OCI-LY3 (cell line): ENCODE measurements at regions not wholly inside any gene's neighbourhood (a gene's known extent, or its start where the extent isn't known, plus 50 kb on each side); places are given as distances from the start of the nearest gene placed in this dataset.
"Not testable (repeated sequence)": the region's sequence is repeated elsewhere in the genome, so short reads cannot be mapped to it uniquely, and the experiment has no call there.

Source experiments
- H2AFZ ChIP-seq: fragments of 200-600, 300-600 bp; shearing (Covaris generic); 2 replicates; pipeline ENCODE4 v1.6.0; 2014; ENCODE audit warnings: antibody characterized with exemption, low read depth, low read length
- H3K27ac ChIP-seq: fragments of 200-600, 300-600 bp; sonication (generic); 2 replicates; pipeline ENCODE4 v1.5.1; 2014; ENCODE audit warnings: mild to moderate bottlenecking, low read length, moderate library complexity, mixed read lengths
- H3K27me3 ChIP-seq: fragments of 200-600, 300-600 bp; sonication (generic); 2 replicates; pipeline ENCODE4 v1.6.1; 2014; ENCODE audit warnings: low read depth, low read length, mixed read lengths
- H3K36me3 ChIP-seq: fragments of 200-600, 300-600 bp; sonication (generic); replicated peaks from 2 replicates; pipeline ENCODE3; 2014; ENCODE audit warnings: low read depth, low read length, mixed read lengths
- H3K4me1 ChIP-seq: fragments of 300-600, 200-600 bp; sonication (generic); 2 replicates; pipeline ENCODE4 v1.6.1; 2014; ENCODE audit warnings: low read length, mixed read lengths
- H3K4me2 ChIP-seq: fragments of 200-600, 300-600 bp; sonication (generic); 2 replicates; pipeline ENCODE4 v1.6.1; 2014; ENCODE audit warnings: low read length, mixed read lengths
- H3K4me3 ChIP-seq: fragments of 300-600, 200-600 bp; sonication (generic); 2 replicates; pipeline ENCODE4 v1.5.1; 2014; ENCODE audit warnings: antibody characterized with exemption, mild to moderate bottlenecking, low read length, moderate library complexity
- H3K79me2 ChIP-seq: fragments of 300-600, 200-600 bp; shearing (Covaris generic); 2 replicates; pipeline ENCODE4 v1.6.1; 2014; ENCODE audit warnings: mild to moderate bottlenecking, low read length, mixed read lengths
- H3K9ac ChIP-seq: fragments of 300-600, 200-600 bp; shearing (Covaris generic); 2 replicates; pipeline ENCODE4 v1.6.0; 2014; ENCODE audit warnings: mild to moderate bottlenecking, low read length, moderate library complexity
- H3K9me3 ChIP-seq: fragments of 200-600, 300-600 bp; shearing (Covaris generic); 2 replicates; pipeline ENCODE4 v1.6.1; 2014; ENCODE audit warnings: low read length, mixed read lengths; ENCODE audit not compliant: insufficient read depth
- H4K20me1 ChIP-seq: fragments of 200-600, 300-600 bp; sonication (generic); 2 replicates; pipeline ENCODE4 v1.6.1; 2016; ENCODE audit warnings: low read length, mixed read lengths; ENCODE audit not compliant: insufficient read depth
- CTCF ChIP-seq: fragments of 200-600, 300-600 bp; sonication (generic); IDR thresholded peaks from 2 replicates; pipeline ENCODE4 v1.5.1; 2014; ENCODE audit warnings: antibody characterized with exemption, low read length, low read depth
- EZH2phosphoT487 ChIP-seq: fragments of 200-600 bp; shearing (Covaris generic); IDR thresholded peaks from 2 replicates; pipeline ENCODE4 v1.6.1; 2018; ENCODE audit warnings: antibody characterized with exemption, mixed run types, low read depth

- no peak overlapping the region for H3K27ac ChIP-seq
Measured at GRCh38 chrX:14351611-14352303, 177.6 kb upstream of the GLRA2 start.

GRCh38 chrX:14347523-14347922 lies 181.8 kb upstream of the GLRA2 start:
- Histone ChIP-seq H3K27me3 (no peaks in the 10 kb centered on the region), H2AFZ (no peak overlapping the region), H3K4me1 (no peaks in the 10 kb centered on the region), H4K20me1 (no peaks in the 10 kb centered on the region), H3K4me3 (no peak overlapping the region), H3K36me3 (no peaks in the 10 kb centered on the region), H3K9me3 (no peaks in the 10 kb centered on the region), H3K9ac (no peak overlapping the region), H3K27ac (no peak overlapping the region), H3K4me2 (no peak overlapping the region), H3K79me2 (no peaks in the 10 kb centered on the region)
- TF ChIP-seq CTCF (no peak), EZH2phosphoT487 (no peak)

More at GRCh38 chrX:14351611-14352303, 177.6 kb upstream of the GLRA2 start:
- Histone ChIP-seq H2AFZ (no peak overlapping the region), H3K27me3 (no peaks in the 10 kb centered on the region), H3K4me1 (no peaks in the 10 kb centered on the region), H3K4me3 (no peak overlapping the region), H3K4me2 (no peak overlapping the region), H4K20me1 (no peaks in the 10 kb centered on the region), H3K36me3 (no peaks in the 10 kb centered on the region), H3K9me3 (no peaks in the 10 kb centered on the region), H3K79me2 (no peaks in the 10 kb centered on the region), H3K9ac (no peak overlapping the region)
- TF ChIP-seq CTCF (no peak), EZH2phosphoT487 (no peak)

GRCh38 chrX:14344172-14344940 lies 185.0 kb upstream of the GLRA2 start:
- no peak overlapping the region for H3K4me2 ChIP-seq
- H3K27me3 ChIP-seq: no peaks in the 10 kb centered on the region
- H3K4me3 ChIP-seq: no peak overlapping the region
- no peaks in the 10 kb centered on the region for H4K20me1 ChIP-seq
- TF ChIP-seq EZH2phosphoT487 (no peak), CTCF (peak; percentile 5; the same call in 1 of the 2 replicates)
- no peaks in the 10 kb centered on the region for H3K79me2 ChIP-seq
- H3K9me3 ChIP-seq: no peaks in the 10 kb centered on the region
- no peak overlapping the region for H2AFZ ChIP-seq
- H3K4me1 ChIP-seq: no peaks in the 10 kb centered on the region
- H3K27ac ChIP-seq: no peak overlapping the region
- no peaks in the 10 kb centered on the region for H3K36me3 ChIP-seq
- H3K9ac ChIP-seq: no peak overlapping the region

- Histone ChIP-seq H3K4me3 (no peak overlapping the region), H2AFZ (no peak overlapping the region), H3K27ac (no peak overlapping the region), H3K79me2 (no peaks in the 10 kb centered on the region), H4K20me1 (no peaks in the 10 kb centered on the region), H3K36me3 (no peaks in the 10 kb centered on the region), H3K9ac (no peak overlapping the region), H3K27me3 (no peaks in the 10 kb centered on the region), H3K4me1 (no peaks in the 10 kb centered on the region), H3K9me3 (no peaks in the 10 kb centered on the region), H3K4me2 (no peak overlapping the region)
- TF ChIP-seq CTCF (no peak), EZH2phosphoT487 (no peak)
Measured at GRCh38 chrX:14309431-14309830, 219.9 kb upstream of the GLRA2 start.

GRCh38 chrX:14308976-14309375 lies 220.4 kb upstream of the GLRA2 start:
- H2AFZ ChIP-seq, H3K36me3 ChIP-seq, H3K27me3 ChIP-seq, H3K4me3 ChIP-seq, H3K4me2 ChIP-seq, H4K20me1 ChIP-seq, H3K9me3 ChIP-seq, H3K9ac ChIP-seq, H3K27ac ChIP-seq, H3K4me1 ChIP-seq, H3K79me2 ChIP-seq: not testable (repeated sequence)
